ENCODE measurements at regions not wholly inside any gene's neighbourhood (a gene's known extent, or its start where the extent isn't known, plus 50 kb on each side); places are given as distances from the start of the nearest gene placed in this dataset.

DNA sequence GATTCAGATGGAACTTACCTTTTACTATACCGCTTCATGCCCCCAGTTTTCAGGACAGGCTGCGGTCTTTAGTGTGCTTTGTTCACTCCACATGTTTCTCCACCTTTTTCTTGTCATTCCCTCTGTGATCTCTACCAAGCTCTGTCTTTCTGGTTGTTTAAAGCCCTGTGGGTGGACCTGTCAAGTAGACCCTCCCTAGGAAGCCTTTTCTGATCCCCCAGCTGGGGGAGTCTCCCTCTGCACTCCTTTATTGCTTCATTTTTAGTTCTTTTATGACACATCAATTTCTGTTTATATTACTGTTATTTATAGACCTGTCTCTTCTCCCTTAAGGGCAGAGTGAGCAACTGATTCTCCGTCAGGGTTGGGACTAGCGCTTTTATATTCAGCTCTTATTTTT, 150.2 kb downstream of the C4orf33 start:
- H3K4me3 ChIP-seq (ENCODE audit: low read depth, low read length) = no peak overlapping the region
- DNase-seq (ENCODE audit: low read depth) = no peak
- TF ChIP-seq, protein P1, sequence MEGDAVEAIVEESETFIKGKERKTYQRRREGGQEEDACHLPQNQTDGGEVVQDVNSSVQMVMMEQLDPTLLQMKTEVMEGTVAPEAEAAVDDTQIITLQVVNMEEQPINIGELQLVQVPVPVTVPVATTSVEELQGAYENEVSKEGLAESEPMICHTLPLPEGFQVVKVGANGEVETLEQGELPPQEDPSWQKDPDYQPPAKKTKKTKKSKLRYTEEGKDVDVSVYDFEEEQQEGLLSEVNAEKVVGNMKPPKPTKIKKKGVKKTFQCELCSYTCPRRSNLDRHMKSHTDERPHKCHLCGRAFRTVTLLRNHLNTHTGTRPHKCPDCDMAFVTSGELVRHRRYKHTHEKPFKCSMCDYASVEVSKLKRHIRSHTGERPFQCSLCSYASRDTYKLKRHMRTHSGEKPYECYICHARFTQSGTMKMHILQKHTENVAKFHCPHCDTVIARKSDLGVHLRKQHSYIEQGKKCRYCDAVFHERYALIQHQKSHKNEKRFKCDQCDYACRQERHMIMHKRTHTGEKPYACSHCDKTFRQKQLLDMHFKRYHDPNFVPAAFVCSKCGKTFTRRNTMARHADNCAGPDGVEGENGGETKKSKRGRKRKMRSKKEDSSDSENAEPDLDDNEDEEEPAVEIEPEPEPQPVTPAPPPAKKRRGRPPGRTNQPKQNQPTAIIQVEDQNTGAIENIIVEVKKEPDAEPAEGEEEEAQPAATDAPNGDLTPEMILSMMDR (IDR thresholded peaks at IDR 0.05; ENCODE audit: insufficient read depth, low read depth, low read length, missing control alignments) = no peak

DNA sequence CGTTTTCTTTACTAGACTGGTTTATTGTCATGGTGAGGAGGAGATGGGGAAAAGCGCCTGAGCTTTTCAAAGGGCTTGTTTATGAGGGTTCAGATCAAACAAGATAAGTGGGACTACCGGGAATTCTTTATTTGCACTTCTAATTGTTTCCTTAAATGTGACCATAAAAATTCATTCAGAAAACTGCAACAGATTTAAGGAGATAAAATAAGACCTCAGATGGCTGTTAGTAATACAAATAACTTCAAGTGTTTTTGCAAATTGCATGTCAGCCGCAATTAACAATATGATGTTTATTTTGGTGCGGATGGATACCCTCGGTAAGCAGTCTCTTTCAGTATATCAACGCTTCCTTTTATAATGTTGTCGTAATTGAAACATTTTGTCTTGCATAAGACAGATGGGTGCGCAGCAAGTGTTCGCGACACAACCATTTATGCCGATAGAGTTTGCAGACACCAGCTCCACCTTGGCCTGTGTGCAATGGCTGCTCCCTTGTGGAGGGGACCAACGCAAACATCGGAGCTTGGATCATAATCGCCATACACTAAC, 151.0 kb downstream of the C4orf33 start:
- no peak overlapping the region for H3K4me3 ChIP-seq (ENCODE audit: low read depth, low read length)
- DNase-seq (ENCODE audit: low read depth) = no peak
- TF ChIP-seq, protein P1 (IDR thresholded peaks at IDR 0.05; ENCODE audit: insufficient read depth, low read depth, low read length, missing control alignments) = no peak

DNA sequence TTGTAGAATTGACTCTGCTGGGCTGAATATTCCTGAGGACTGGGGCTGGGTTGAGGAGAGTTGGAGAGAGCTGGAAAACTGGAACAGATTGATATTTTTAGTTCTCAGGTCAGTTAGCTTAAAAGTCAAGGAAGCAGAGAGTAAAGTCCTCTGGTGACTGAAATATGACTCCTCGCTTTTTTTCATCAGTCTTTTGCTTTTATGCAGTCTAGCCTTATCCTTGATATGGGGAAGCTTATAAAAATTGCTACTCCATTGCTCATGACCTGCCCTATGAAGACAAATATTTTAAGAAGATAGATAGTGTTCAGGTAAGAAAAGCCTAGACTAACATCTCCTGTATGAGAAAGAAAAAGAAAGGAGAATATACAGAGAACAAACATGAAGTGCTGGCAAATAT, 152.7 kb downstream of the C4orf33 start:
- DNase-seq (ENCODE audit: low read depth) = no peak
- H3K4me3 ChIP-seq (ENCODE audit: low read depth, low read length) = no peak overlapping the region
- TF ChIP-seq, protein P1 (IDR thresholded peaks at IDR 0.05; ENCODE audit: insufficient read depth, low read depth, low read length, missing control alignments) = no peak

DNA sequence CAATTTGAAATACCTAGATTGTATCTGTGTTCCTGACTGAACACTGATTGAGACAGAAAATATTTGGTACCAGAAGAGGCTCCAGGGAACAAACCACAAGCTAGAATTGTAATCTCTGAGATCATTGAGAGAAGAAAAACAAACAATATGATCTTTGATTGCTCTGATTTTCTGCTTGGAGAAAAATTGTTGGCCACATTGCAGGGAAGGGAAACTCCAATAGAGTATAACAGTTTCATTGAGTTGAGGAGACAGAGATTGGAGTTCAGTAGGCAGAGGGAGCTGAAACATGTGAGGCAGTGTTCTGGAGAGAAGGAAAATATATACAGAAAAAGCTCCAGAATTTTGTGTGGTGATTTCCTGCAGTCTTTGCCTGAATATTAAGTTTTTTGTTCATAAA, 158.2 kb downstream of the C4orf33 start:
- DNase-seq (ENCODE audit: low read depth) = no peak
- TF ChIP-seq, protein P1 (IDR thresholded peaks at IDR 0.05; ENCODE audit: insufficient read depth, low read depth, low read length, missing control alignments) = no peak
- no peak overlapping the region for H3K4me3 ChIP-seq (ENCODE audit: low read depth, low read length)

DNA sequence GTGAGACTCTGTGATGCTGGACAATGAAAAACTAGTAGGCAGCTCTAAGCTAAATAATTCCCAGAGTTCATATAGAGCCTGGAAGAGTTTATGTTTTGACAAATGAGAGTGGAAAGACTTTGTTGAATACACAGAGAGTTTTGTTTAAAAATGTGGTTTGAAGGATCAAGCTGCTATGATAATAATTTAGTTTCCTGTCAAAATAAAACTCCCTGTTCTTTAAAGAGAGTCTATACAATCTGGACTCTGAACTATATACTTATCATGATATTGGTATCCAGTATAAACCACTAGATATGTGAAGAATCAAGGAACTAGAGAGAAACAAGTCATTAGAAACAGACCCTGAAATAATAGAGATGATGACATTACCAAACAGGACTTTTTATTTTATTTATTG, 158.6 kb downstream of the C4orf33 start:
- no peak overlapping the region for H3K4me3 ChIP-seq (ENCODE audit: low read depth, low read length)

DNA sequence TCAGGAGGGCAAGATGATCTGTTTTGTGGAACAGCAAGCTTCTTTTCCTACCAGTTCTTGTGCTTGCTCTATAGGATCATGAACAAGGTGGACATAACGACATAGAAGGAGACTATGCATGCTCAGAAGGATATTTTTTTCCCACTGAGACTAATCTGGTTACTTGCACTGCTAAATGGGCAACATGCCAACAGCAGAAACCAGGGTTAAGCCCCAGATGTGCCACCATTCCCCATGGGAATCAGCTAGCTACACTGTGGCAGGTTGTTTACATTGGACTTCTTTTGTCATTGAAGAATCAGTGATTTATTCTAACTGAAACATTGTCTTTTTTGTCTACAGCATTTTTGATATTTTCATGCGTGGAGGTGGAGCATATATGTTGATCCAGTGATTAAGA, 165.6 kb downstream of the C4orf33 start:
- no peak for DNase-seq (ENCODE audit: low read depth)
- TF ChIP-seq, protein P1 (IDR thresholded peaks at IDR 0.05; ENCODE audit: insufficient read depth, low read depth, low read length, missing control alignments) = no peak

More for the DNA sequence above, 158.6 kb downstream of the C4orf33 start:
- no peak for DNase-seq (ENCODE audit: low read depth)
- TF ChIP-seq, protein P1 (IDR thresholded peaks at IDR 0.05; ENCODE audit: insufficient read depth, low read depth, low read length, missing control alignments) = no peak

DNA sequence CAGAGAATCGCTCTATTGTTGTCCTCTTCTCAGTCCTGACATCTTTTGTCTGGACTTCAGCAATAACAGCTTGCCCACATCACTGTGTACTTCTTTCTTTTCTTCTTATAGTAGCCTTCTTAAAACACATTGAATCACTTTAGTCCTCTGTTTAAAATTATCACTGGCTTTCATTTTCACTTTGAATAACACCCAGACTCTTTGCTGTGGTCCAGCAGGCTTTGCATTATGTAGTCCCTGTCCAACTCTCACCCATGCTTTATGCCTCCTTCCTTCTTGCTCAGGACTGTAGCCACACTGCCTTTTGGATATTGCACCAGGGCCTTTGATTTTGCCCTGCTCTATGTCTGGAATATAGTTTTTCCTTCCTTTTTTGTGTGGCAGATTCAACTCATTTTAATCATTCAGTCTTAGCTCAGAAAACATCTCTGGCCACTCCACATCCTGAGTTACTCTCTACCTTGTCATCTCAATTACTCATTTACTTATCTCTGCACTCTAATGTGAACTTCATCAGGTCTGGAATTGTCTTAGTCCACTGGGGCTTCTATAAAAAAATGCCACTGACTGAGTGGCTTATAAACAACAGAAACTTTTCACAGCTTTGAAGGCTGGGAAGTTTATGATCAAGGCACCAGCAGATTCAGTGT, 168.2 kb downstream of the C4orf33 start:
- TF ChIP-seq, protein P1 (IDR thresholded peaks at IDR 0.05; ENCODE audit: insufficient read depth, low read depth, low read length, missing control alignments) = no peak
- DNase-seq (ENCODE audit: low read depth) = peak; percentile 52
- no peak overlapping the region for H3K4me3 ChIP-seq (ENCODE audit: low read depth, low read length)

More for the DNA sequence above, 165.6 kb downstream of the C4orf33 start:
- H3K4me3 ChIP-seq (ENCODE audit: low read depth, low read length) = no peak overlapping the region

Measured in GM12865 (cell line).